Trophoblast cell (in vitro differentiated cells and primary cell): ENCODE measurements at regions not wholly inside any gene's neighbourhood (a gene's known extent, or its start where the extent isn't known, plus 50 kb on each side); places are given as distances from the start of the nearest gene placed in this dataset.
A peak's percentile ranks its signal among the peaks of the same experiment; 100 is the strongest.

ENCODE experiments used
- DNase-seq, 2 donors: peaks; one replicate each; pipeline ENCODE4 v3.0.0-alpha.2; 2016
- H2AFZ ChIP-seq: 2 replicates; pipeline ENCODE4 v1.6.1; 2013; ENCODE audit warnings: low read length, moderate library complexity, mild to moderate bottlenecking; ENCODE audit not compliant: insufficient read depth, poor library complexity
- H2AK5ac ChIP-seq: 2 replicates; pipeline ENCODE4 v1.6.1; 2013; ENCODE audit warnings: mild to moderate bottlenecking, low read length
- H2BK120ac ChIP-seq: 2 replicates; pipeline ENCODE4 v1.6.1; 2013; ENCODE audit warnings: low read length, mild to moderate bottlenecking, moderate library complexity; ENCODE audit not compliant: insufficient read depth, poor library complexity
- H2BK12ac ChIP-seq: 2 replicates; pipeline ENCODE4 v1.6.1; 2013; ENCODE audit warnings: mild to moderate bottlenecking, low read length, moderate library complexity
- H2BK5ac ChIP-seq: 2 replicates; pipeline ENCODE4 v1.6.1; 2013; ENCODE audit warnings: low read length, low read depth, moderate library complexity, mild to moderate bottlenecking; ENCODE audit not compliant: poor library complexity
- H3K14ac ChIP-seq: 2 replicates; pipeline ENCODE4 v1.6.1; 2013; ENCODE audit warnings: mild to moderate bottlenecking, low read length
- H3K18ac ChIP-seq: 2 replicates; pipeline ENCODE4 v1.6.1; 2013; ENCODE audit warnings: mild to moderate bottlenecking, low read length
- H3K23ac ChIP-seq: 2 replicates; pipeline ENCODE4 v1.6.1; 2013; ENCODE audit warnings: low read length
- H3K27ac ChIP-seq: 2 replicates; pipeline ENCODE4 v1.5.1; 2013; ENCODE audit warnings: low read depth, mild to moderate bottlenecking, inconsistent platforms, low read length, moderate library complexity
- H3K27me3 ChIP-seq: 2 replicates; pipeline ENCODE4 v1.6.1; 2013; ENCODE audit warnings: inconsistent platforms, mild to moderate bottlenecking, low read length, moderate library complexity; ENCODE audit not compliant: insufficient read depth
- H3K36me3 ChIP-seq, 2 experiments: 1 replicate in 1 of 2; 2 replicates in 1 of 2; pipeline ENCODE4 v1.6.1; 2013; ENCODE audit warnings: low read length in 2 of 2, mild to moderate bottlenecking in 2 of 2, moderate library complexity in 1 of 2; ENCODE audit not compliant: insufficient read depth in 2 of 2, control insufficient read depth in 1 of 2
- H3K4ac ChIP-seq: 2 replicates; pipeline ENCODE4 v1.6.1; 2013; ENCODE audit warnings: low read depth, mild to moderate bottlenecking, low read length, moderate library complexity
- H3K4me1 ChIP-seq, 2 experiments: 1 replicate in 1 of 2; 2 replicates in 1 of 2; pipeline ENCODE4 v1.6.1; 2013; ENCODE audit warnings: low read length in 2 of 2, mild to moderate bottlenecking in 2 of 2, moderate library complexity in 1 of 2; ENCODE audit not compliant: insufficient read depth in 2 of 2, control insufficient read depth in 1 of 2
- H3K4me2 ChIP-seq: 2 replicates; pipeline ENCODE4 v1.6.1; 2013; ENCODE audit warnings: inconsistent platforms, mild to moderate bottlenecking, low read length, moderate library complexity
- H3K4me3 ChIP-seq: 2 replicates; pipeline ENCODE4 v1.5.1; 2013; ENCODE audit warnings: mild to moderate bottlenecking, low read depth, low read length, inconsistent platforms
- H3K79me1 ChIP-seq: one replicate; pipeline ENCODE4 v1.6.1; 2013; ENCODE audit warnings: low read length
- H3K79me2 ChIP-seq: 2 replicates; pipeline ENCODE4 v1.6.1; 2013; ENCODE audit warnings: low read length, mild to moderate bottlenecking; ENCODE audit not compliant: control insufficient read depth, insufficient read depth, poor library complexity
- H3K9ac ChIP-seq: 2 replicates; pipeline ENCODE4 v1.6.1; 2013; ENCODE audit warnings: mild to moderate bottlenecking, low read length
- H3K9me3 ChIP-seq: 2 replicates; pipeline ENCODE4 v1.6.1; 2013; ENCODE audit warnings: low read depth, mild to moderate bottlenecking, control low read depth, inconsistent platforms, low read length; ENCODE audit not compliant: insufficient read depth
- H4K12ac ChIP-seq: 2 replicates; pipeline ENCODE4 v1.6.1; 2013; ENCODE audit warnings: low read depth, mild to moderate bottlenecking, low read length, moderate library complexity
- H4K8ac ChIP-seq: 2 replicates; pipeline ENCODE4 v1.6.1; 2013; ENCODE audit warnings: low read depth, mild to moderate bottlenecking, low read length, moderate library complexity
- H4K91ac ChIP-seq: one replicate; pipeline ENCODE4 v1.6.1; 2013; ENCODE audit warnings: low read depth, mild to moderate bottlenecking, low read length, moderate library complexity
- WGBS: extraction: QIAGEN DNeasy Blood & Tissue Kit; methylation state at CpG from one replicate; pipeline ENCODE4 v1.1.7; 2013; ENCODE audit warnings: missing lambda C conversion rate; ENCODE audit not compliant: insufficient read length, insufficient coverage; ENCODE audit errors: extremely low coverage; 5-methylcytosine and 5-hydroxymethylcytosine counted together

GRCh38 chr2:223511168-223511567, 91.0 kb downstream of the SCG2 start:
- H3K4me3 ChIP-seq: no peak overlapping the region

GRCh38 chr2:223513771-223514455, 88.2 kb downstream of the SCG2 start:
- DNase-seq: peak in 1 of 2 donors; percentile 6
- no peak overlapping the region for H2BK5ac ChIP-seq
- H2BK120ac ChIP-seq: no peak overlapping the region
- H3K9me3 ChIP-seq: no peaks in the 10 kb centered on the region
- WGBS: no CpG with 5 or more reads among the region's 4 CpGs
- H3K4ac ChIP-seq: no peak overlapping the region
- no peak overlapping the region for H2AFZ ChIP-seq
- no peak overlapping the region for H3K23ac ChIP-seq
- H2BK12ac ChIP-seq: no peak overlapping the region
- no peak overlapping the region for H2AK5ac ChIP-seq
- no peak overlapping the region for H4K8ac ChIP-seq
- H3K27me3 ChIP-seq: no peaks in the 10 kb centered on the region
- H3K4me2 ChIP-seq: no peak overlapping the region
- H3K18ac ChIP-seq: no peak overlapping the region
- H3K27ac ChIP-seq: no peak overlapping the region
- H3K14ac ChIP-seq: no peak overlapping the region
- H4K12ac ChIP-seq: no peak overlapping the region
- H4K91ac ChIP-seq: no peak overlapping the region
- no peak overlapping the region for H3K4me3 ChIP-seq
- no peaks in the 10 kb centered on the region for H3K36me3 ChIP-seq
- H3K79me1 ChIP-seq: no peaks in the 10 kb centered on the region
- H3K9ac ChIP-seq: no peak overlapping the region
- no peaks in the 10 kb centered on the region for H3K79me2 ChIP-seq
- no peaks in the 10 kb centered on the region for H3K4me1 ChIP-seq

More at GRCh38 chr2:223511168-223511567, 91.0 kb downstream of the SCG2 start:
- no peak overlapping the region for H2AFZ ChIP-seq
- no peak overlapping the region for H3K18ac ChIP-seq
- H4K91ac ChIP-seq: no peak overlapping the region
- H3K36me3 ChIP-seq: no peaks in the 10 kb centered on the region
- H4K8ac ChIP-seq: no peak overlapping the region
- no peaks in the 10 kb centered on the region for H3K79me2 ChIP-seq
- WGBS: no CpG with 5 or more reads among the region's 4 CpGs
- H3K4ac ChIP-seq: no peak overlapping the region
- no peak overlapping the region for H3K9ac ChIP-seq
- H3K4me2 ChIP-seq: no peak overlapping the region
- H3K79me1 ChIP-seq: no peaks in the 10 kb centered on the region
- H2AK5ac ChIP-seq: no peak overlapping the region
- H2BK5ac ChIP-seq: no peak overlapping the region
- H3K27me3 ChIP-seq: no peaks in the 10 kb centered on the region
- no peaks in the 10 kb centered on the region for H3K9me3 ChIP-seq
- H3K23ac ChIP-seq: no peak overlapping the region
- H4K12ac ChIP-seq: no peak overlapping the region
- no peak overlapping the region for H3K14ac ChIP-seq
- H3K4me1 ChIP-seq: no peaks in the 10 kb centered on the region
- H3K27ac ChIP-seq: no peak overlapping the region
- DNase-seq: no peak
- no peak overlapping the region for H2BK120ac ChIP-seq
- no peak overlapping the region for H2BK12ac ChIP-seq

GRCh38 chr2:223519471-223519870, 82.7 kb downstream of the SCG2 start:
- Histone ChIP-seq H3K27ac (no peak overlapping the region), H3K4ac (no peak overlapping the region), H3K9ac (no peak overlapping the region), H3K4me3 (no peak overlapping the region), H3K9me3 (no peaks in the 10 kb centered on the region), H2AFZ (no peak overlapping the region), H3K4me2 (no peak overlapping the region), H3K27me3 (no peaks in the 10 kb centered on the region), H2BK5ac (no peak overlapping the region), H4K12ac (no peak overlapping the region), H2AK5ac (no peak overlapping the region), H3K36me3 (no peaks in the 10 kb centered on the region), H2BK12ac (no peak overlapping the region), H3K4me1 (no peaks in the 10 kb centered on the region), H3K79me1 (no peaks in the 10 kb centered on the region), H4K8ac (no peak overlapping the region), H4K91ac (no peak overlapping the region), H3K79me2 (no peaks in the 10 kb centered on the region), H2BK120ac (no peak overlapping the region), H3K18ac (no peak overlapping the region), H3K14ac (no peak overlapping the region), H3K23ac (no peak overlapping the region)
- no peak for DNase-seq

- Histone ChIP-seq H2AK5ac (no peak overlapping the region), H3K79me2 (no peaks in the 10 kb centered on the region), H3K4ac (no peak overlapping the region), H4K12ac (no peak overlapping the region), H3K4me1 (no peaks in the 10 kb centered on the region), H3K36me3 (no peaks in the 10 kb centered on the region), H3K27me3 (no peaks in the 10 kb centered on the region), H3K4me2 (no peak overlapping the region), H3K18ac (no peak overlapping the region), H3K9ac (no peak overlapping the region), H3K23ac (no peak overlapping the region), H4K8ac (no peak overlapping the region), H2BK5ac (no peak overlapping the region), H3K79me1 (no peaks in the 10 kb centered on the region), H2BK12ac (no peak overlapping the region), H2BK120ac (no peak overlapping the region), H2AFZ (no peak overlapping the region), H3K4me3 (no peak overlapping the region), H3K9me3 (no peaks in the 10 kb centered on the region), H3K27ac (no peak overlapping the region), H4K91ac (no peak overlapping the region), H3K14ac (no peak overlapping the region)
- no CpG with 5 or more reads among the region's 2 CpGs for WGBS
- DNase-seq: no peak
Observed at GRCh38 chr2:223522796-223523195, 79.4 kb downstream of the SCG2 start.
